PFSK-1 (cell line): ENCODE measurements at regions not wholly inside any gene's neighbourhood (a gene's known extent, or its start where the extent isn't known, plus 50 kb on each side); places are given as distances from the start of the nearest gene placed in this dataset.

Experiments
- FOXP2 ChIP-seq: optimal IDR thresholded peaks from 2 replicates; pipeline ENCODE3; 2011; ENCODE audit warnings: borderline replicate concordance, control low read depth, inconsistent platforms; ENCODE audit not compliant: insufficient read depth; ENCODE audit errors: extremely low read length, extremely low read depth
- POLR2AphosphoS5 ChIP-seq: IDR thresholded peaks from 2 replicates; pipeline ENCODE4 v1.6.1; 2012; ENCODE audit warnings: low read depth, mild to moderate bottlenecking, control low read depth, low read length, moderate library complexity
- SIN3A ChIP-seq: IDR thresholded peaks from 2 replicates; pipeline ENCODE4 v1.6.1; 2012; ENCODE audit warnings: mild to moderate bottlenecking, low read length, moderate library complexity, borderline replicate concordance; ENCODE audit not compliant: insufficient read depth
- TAF1 ChIP-seq: IDR thresholded peaks from 2 replicates; pipeline ENCODE4 v1.6.1; 2012; ENCODE audit warnings: low read length, control low read depth, borderline replicate concordance; ENCODE audit not compliant: insufficient read depth
- TF ChIP-seq, protein P1 (sequence below), 2 experiments: IDR thresholded peaks; 2 replicates each; pipeline versions ENCODE4 v1.6.1 to v1.8.0; 2011 to 2012; ENCODE audit warnings: low read depth in 2 of 2, low read length in 2 of 2, control low read depth in 1 of 2, inconsistent platforms in 1 of 2, mild to moderate bottlenecking in 1 of 2, moderate library complexity in 1 of 2; ENCODE audit not compliant: insufficient read depth in 1 of 2

DNA sequence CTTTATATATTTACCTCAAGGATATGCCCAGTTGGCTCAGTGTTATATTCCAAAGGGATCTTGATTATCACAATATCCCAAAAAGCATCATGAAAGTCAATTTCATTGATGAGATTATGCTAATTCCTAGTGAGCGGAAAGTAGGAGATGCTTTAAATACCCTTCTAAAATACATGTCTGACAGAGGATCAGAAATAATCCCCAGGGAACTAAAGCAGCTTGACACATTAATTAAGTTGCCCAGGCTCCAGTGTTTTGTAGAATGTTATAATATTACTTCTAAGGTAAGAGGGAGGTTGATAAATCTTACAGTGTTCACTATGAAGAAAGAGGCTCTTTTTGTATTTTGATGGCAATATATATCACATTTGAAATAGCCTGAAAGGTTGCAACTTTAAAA, 767.5 kb upstream of the ROBO1 start:
- TF ChIP-seq POLR2AphosphoS5, result no peak
- TF ChIP-seq FOXP2, result no peak
- no peak for TF ChIP-seq TAF1
- no peak for TF ChIP-seq SIN3A
- TF ChIP-seq, protein P1, sequence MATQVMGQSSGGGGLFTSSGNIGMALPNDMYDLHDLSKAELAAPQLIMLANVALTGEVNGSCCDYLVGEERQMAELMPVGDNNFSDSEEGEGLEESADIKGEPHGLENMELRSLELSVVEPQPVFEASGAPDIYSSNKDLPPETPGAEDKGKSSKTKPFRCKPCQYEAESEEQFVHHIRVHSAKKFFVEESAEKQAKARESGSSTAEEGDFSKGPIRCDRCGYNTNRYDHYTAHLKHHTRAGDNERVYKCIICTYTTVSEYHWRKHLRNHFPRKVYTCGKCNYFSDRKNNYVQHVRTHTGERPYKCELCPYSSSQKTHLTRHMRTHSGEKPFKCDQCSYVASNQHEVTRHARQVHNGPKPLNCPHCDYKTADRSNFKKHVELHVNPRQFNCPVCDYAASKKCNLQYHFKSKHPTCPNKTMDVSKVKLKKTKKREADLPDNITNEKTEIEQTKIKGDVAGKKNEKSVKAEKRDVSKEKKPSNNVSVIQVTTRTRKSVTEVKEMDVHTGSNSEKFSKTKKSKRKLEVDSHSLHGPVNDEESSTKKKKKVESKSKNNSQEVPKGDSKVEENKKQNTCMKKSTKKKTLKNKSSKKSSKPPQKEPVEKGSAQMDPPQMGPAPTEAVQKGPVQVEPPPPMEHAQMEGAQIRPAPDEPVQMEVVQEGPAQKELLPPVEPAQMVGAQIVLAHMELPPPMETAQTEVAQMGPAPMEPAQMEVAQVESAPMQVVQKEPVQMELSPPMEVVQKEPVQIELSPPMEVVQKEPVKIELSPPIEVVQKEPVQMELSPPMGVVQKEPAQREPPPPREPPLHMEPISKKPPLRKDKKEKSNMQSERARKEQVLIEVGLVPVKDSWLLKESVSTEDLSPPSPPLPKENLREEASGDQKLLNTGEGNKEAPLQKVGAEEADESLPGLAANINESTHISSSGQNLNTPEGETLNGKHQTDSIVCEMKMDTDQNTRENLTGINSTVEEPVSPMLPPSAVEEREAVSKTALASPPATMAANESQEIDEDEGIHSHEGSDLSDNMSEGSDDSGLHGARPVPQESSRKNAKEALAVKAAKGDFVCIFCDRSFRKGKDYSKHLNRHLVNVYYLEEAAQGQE (IDR thresholded peaks at IDR 0.05; ENCODE audit: insufficient read depth in 1 of 2, low read depth in 2 of 2, low read length in 2 of 2), result no peak

DNA sequence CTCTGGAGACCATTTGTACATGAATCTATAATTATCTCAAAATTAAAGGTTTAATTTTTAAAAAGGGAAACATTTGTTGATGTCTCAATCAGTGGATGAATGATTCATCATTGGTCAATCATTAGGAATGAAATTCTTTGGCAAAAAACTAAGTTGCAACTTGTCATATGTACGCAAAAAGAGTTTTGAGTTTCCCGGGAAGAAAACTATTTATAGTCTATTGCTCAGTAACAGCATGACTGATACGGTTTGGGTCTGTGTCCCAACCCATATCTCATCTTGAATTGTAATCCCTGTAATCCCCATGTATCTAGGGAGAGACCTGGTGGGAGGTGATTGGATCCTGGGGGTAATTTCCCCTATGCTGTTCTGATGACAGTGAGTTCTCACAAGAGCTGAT, 765.8 kb upstream of the ROBO1 start:
- TF ChIP-seq SIN3A (no peak), FOXP2 (no peak), POLR2AphosphoS5 (no peak)
- TF ChIP-seq, protein P1 (IDR thresholded peaks at IDR 0.05; ENCODE audit: insufficient read depth in 1 of 2, low read depth in 2 of 2, low read length in 2 of 2), result no peak

DNA sequence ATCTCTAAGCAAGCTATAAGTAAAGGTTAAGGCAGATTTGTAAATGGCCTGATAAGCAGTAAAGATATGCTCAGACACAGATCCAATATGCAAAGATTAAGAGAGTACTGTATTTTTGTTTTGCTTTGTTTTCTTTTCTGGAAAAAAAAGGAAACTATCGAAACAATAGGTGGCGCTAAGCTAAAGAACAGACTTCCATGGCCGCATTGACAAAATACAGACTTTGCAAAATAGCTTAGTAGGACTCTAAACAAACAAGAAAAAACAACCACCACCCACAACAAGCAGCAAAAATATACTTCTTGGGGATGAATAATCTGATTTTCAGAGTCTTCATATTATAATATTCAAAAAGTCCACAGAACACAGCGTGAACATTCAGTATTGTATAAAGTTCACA, 758.4 kb upstream of the ROBO1 start:
- TF ChIP-seq, protein P1 (IDR thresholded peaks at IDR 0.05; ENCODE audit: insufficient read depth in 1 of 2, low read depth in 2 of 2, low read length in 2 of 2), result no peak
- TF ChIP-seq POLR2AphosphoS5 (no peak), SIN3A (no peak), FOXP2 (no peak), TAF1 (no peak)

DNA sequence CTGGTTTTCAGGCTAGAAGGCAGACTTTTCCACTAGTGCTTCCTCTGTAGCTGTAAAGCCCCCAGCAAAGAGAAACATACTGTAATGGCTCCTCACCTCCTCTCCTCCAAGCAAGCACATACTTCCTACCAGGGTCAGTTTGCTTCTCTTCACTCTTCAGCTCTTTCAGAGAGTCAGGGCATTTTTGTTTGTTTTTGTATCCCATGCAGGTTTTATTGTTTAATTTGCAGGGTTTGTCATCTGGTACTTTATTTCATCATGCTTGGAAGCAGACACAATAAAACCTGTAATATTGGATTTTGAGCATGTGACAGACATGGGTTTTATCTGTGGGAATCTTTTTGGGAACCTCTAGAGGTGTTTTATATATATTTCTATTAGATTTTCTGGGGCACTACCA, 753.3 kb upstream of the ROBO1 start:
- TF ChIP-seq TAF1 (no peak), POLR2AphosphoS5 (no peak), FOXP2 (no peak), SIN3A (no peak)
- TF ChIP-seq, protein P1 (IDR thresholded peaks at IDR 0.05; ENCODE audit: insufficient read depth in 1 of 2, low read depth in 2 of 2, low read length in 2 of 2), result no peak

DNA sequence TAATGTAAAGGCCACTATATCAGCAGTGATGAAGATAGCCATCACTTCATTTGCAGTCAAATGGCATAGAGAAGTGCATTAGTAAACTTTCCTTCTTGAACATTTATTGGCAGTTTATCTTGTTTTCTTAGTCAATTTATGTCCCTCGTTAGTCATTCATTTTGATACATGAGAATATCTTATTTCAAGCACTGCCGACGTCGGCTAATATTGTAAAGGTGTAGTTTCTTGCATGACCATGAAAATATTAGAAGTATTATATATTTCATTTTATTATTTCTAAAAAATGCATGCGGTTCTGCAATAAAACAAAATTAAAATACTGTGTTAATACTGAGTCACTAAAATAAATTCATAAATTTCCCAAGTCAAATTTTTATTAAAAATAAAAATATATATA, 751.6 kb upstream of the ROBO1 start:
- TF ChIP-seq, protein P1 (IDR thresholded peaks at IDR 0.05; ENCODE audit: insufficient read depth in 1 of 2, low read depth in 2 of 2, low read length in 2 of 2), result no peak
- TF ChIP-seq SIN3A, result no peak
- TF ChIP-seq POLR2AphosphoS5, result no peak
- TF ChIP-seq TAF1, result no peak
- no peak for TF ChIP-seq FOXP2
